ENCODE measurements at regions not wholly inside any gene's neighbourhood (a gene's known extent, or its start where the extent isn't known, plus 50 kb on each side); places are given as distances from the start of the nearest gene placed in this dataset.

- no peak for TF ChIP-seq CTCF (IDR thresholded peaks at IDR 0.05; ENCODE audit: borderline replicate concordance)
- Histone ChIP-seq H3K4me3 (no peak overlapping the region), H3K36me3 (no peaks in the 10 kb centered on the region), H3K27me3 (ENCODE audit: low read depth) (no peaks in the 10 kb centered on the region), H3K4me1 (peaks cover 18% of the 10 kb centered on the region), H3K27ac (replicated peaks) (peak overlapping the region; percentile 83), H3K9me3 (replicated peaks) (no peaks in the 10 kb centered on the region)
- no peak for DNase-seq
- intact Hi-C loops (cut with micrococcal nuclease), result no loop called here
These were observed 179.5 kb upstream of the PDZRN3 start for GRCh38 chr3:73804204-73804603.

GRCh38 chr3:73801444-73801843 lies 176.7 kb upstream of the PDZRN3 start:
- Histone ChIP-seq H3K4me1 (peaks cover 23% of the 10 kb centered on the region), H3K9me3 (replicated peaks) (peaks cover 8% of the 10 kb centered on the region), H3K36me3 (no peaks in the 10 kb centered on the region), H3K27ac (replicated peaks) (no peak overlapping the region), H3K27me3 (ENCODE audit: low read depth) (no peaks in the 10 kb centered on the region), H3K4me3 (no peak overlapping the region)
- no peak for DNase-seq
- TF ChIP-seq CTCF (IDR thresholded peaks at IDR 0.05; ENCODE audit: borderline replicate concordance), result no peak
- intact Hi-C loops (cut with micrococcal nuclease), result no loop called here

GRCh38 chr3:73797311-73797710 lies 172.6 kb upstream of the PDZRN3 start:
- no peak for DNase-seq
- Histone ChIP-seq H3K36me3 (no peaks in the 10 kb centered on the region), H3K4me1 (peaks cover 20% of the 10 kb centered on the region), H3K27me3 (ENCODE audit: low read depth) (no peaks in the 10 kb centered on the region), H3K27ac (replicated peaks) (no peak overlapping the region), H3K4me3 (no peak overlapping the region), H3K9me3 (replicated peaks) (peaks cover 8% of the 10 kb centered on the region)
- intact Hi-C loops (cut with micrococcal nuclease), result no loop called here
- TF ChIP-seq CTCF (IDR thresholded peaks at IDR 0.05; ENCODE audit: borderline replicate concordance), result no peak

- Histone ChIP-seq H3K27ac (replicated peaks) (peak overlapping the region; percentile 57), H3K9me3 (replicated peaks) (peaks cover 8% of the 10 kb centered on the region), H3K36me3 (no peaks in the 10 kb centered on the region), H3K4me1 (peaks cover 20% of the 10 kb centered on the region), H3K4me3 (no peak overlapping the region), H3K27me3 (ENCODE audit: low read depth) (no peaks in the 10 kb centered on the region)
- no peak for DNase-seq
- intact Hi-C loops (cut with micrococcal nuclease), result no loop called here
- TF ChIP-seq CTCF (IDR thresholded peaks at IDR 0.05; ENCODE audit: borderline replicate concordance), result no peak
These were observed 171.6 kb upstream of the PDZRN3 start for GRCh38 chr3:73796382-73796781.

- no peak for TF ChIP-seq CTCF (IDR thresholded peaks at IDR 0.05; ENCODE audit: borderline replicate concordance)
- intact Hi-C loops (cut with micrococcal nuclease), result no loop called here
- Histone ChIP-seq H3K27me3 (ENCODE audit: low read depth) (no peaks in the 10 kb centered on the region), H3K27ac (replicated peaks) (no peak overlapping the region), H3K4me3 (no peak overlapping the region), H3K4me1 (peaks cover 9% of the 10 kb centered on the region), H3K9me3 (replicated peaks) (no peaks in the 10 kb centered on the region), H3K36me3 (no peaks in the 10 kb centered on the region)
- DNase-seq, result no peak
These were observed 166.6 kb upstream of the PDZRN3 start for GRCh38 chr3:73791356-73791755.

Data from left ventricle myocardium inferior (tissue), 1 donor.